ENCODE measurements at regions not wholly inside any gene's neighbourhood (a gene's known extent, or its start where the extent isn't known, plus 50 kb on each side); places are given as distances from the start of the nearest gene placed in this dataset.

DNA sequence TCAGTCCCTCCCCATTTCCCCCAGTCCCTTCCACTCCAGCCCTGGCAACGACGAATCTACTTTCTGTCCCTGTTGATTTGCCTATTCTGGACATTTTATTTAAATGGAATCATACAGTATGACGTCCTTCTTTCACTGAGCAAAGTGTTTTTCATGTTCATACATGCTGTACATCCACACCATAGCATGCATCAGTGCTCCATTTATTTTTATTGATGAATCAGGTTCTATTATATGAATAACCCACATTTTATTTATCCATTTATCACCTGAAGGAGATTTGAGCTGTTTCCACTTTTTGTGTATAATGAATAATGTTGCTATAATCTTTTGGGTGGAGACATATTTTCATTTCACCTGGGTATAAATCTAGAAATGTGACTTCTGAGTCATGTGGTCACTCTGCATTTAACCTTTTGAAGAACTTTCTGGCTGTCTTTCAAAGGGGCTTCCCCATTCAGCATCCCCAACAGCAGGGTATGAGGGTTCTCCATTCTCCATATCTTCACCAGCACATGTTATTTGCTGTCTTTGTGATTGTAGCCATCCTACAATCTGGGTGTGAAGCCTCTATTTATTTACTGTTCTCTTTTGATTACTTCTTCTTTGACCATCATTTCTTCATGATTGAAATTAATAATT is 531.7 kb downstream of the ETS1 start:
- WGBS, 2 experiments (ENCODE audit: insufficient coverage in 1 of 2, insufficient read length in 1 of 2): 93 to 94% methylated on average over 2 to 3 of the region's 3 CpGs
- H3K4me3 Mint-ChIP-seq: no peak overlapping the region

DNA sequence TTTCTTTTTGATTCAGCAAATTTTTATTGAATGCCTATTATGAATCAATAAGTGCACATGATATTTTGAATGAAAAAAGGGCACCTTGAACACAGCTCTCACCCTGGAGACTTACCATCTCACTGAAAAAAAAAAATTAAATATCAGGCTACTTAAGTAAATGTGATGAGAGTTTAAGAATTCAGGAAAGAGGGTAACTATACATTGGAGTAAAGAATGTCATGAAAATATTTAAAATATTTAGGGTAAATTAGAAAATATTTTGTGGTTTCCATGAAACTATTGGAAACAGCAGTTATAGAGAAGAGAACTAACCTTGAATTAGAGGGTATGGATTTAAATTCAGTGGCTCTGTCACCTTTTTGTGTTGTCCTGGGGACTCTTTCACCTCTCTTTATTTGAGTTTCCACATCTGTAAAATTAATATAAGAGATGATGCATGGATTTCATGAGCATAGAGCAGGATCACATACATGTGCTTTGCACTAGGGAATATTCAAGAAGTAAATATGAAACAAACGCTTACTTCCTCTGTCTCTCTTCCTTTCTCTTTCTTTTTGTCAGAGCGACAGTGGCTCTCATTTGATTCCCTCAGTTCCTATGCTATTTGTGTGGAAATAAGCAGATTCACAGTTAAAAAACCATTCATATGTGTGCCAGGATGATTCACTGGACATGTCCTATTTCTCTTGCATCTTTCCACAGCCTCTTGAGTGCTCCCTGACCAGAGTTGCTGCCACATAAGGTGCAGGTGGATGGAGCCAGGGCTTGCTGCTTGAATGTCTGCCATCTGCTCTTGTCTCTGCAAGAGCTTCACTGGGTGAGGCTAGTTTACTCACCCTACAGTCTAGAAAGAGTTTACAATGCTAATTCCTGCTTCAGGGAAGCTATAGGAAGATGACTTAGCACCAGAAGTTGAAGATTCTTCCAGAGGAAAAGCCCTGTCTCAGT is 533.1 kb downstream of the ETS1 start:
- Histone ChIP-seq H3K4me3 (ENCODE audit: low read length) (no peak overlapping the region), H3K27me3 (ENCODE audit: control insufficient read depth, insufficient read depth, low read length, poor library complexity, severe bottlenecking) (no peaks in the 10 kb centered on the region), H3K4me1 (ENCODE audit: control insufficient read depth, insufficient read depth, low read length) (no peaks in the 10 kb centered on the region), H3K9me3 (ENCODE audit: control insufficient read depth, low read length) (no peaks in the 10 kb centered on the region), H3K36me3 (ENCODE audit: control insufficient read depth, insufficient read depth, low read length) (no peaks in the 10 kb centered on the region), H3K27ac (ENCODE audit: low read depth, low read length) (no peak overlapping the region), H3K9ac (ENCODE audit: extremely low read depth, low read length, poor library complexity, severe bottlenecking) (no peak overlapping the region)
- H3K4me1 Mint-ChIP-seq: no peaks in the 10 kb centered on the region
- H3K36me3 Mint-ChIP-seq (ENCODE audit: low read depth): no peaks in the 10 kb centered on the region
- DNase-seq: no peak
- no peak overlapping the region for H3K27ac Mint-ChIP-seq
- H3K27me3 Mint-ChIP-seq (ENCODE audit: insufficient read depth): no peaks in the 10 kb centered on the region
- H3K9me3 Mint-ChIP-seq: no peaks in the 10 kb centered on the region
- TF ChIP-seq, protein P1, sequence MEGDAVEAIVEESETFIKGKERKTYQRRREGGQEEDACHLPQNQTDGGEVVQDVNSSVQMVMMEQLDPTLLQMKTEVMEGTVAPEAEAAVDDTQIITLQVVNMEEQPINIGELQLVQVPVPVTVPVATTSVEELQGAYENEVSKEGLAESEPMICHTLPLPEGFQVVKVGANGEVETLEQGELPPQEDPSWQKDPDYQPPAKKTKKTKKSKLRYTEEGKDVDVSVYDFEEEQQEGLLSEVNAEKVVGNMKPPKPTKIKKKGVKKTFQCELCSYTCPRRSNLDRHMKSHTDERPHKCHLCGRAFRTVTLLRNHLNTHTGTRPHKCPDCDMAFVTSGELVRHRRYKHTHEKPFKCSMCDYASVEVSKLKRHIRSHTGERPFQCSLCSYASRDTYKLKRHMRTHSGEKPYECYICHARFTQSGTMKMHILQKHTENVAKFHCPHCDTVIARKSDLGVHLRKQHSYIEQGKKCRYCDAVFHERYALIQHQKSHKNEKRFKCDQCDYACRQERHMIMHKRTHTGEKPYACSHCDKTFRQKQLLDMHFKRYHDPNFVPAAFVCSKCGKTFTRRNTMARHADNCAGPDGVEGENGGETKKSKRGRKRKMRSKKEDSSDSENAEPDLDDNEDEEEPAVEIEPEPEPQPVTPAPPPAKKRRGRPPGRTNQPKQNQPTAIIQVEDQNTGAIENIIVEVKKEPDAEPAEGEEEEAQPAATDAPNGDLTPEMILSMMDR (conservative IDR thresholded peaks at IDR 0.05): no peak
- 92 to 96% methylated on average over 2 of the region's 2 CpGs for WGBS, 2 experiments (ENCODE audit: insufficient coverage in 1 of 2, insufficient read length in 1 of 2)
- no peak overlapping the region for H3K4me3 Mint-ChIP-seq

More for the DNA sequence above, 531.7 kb downstream of the ETS1 start:
- H3K36me3 ChIP-seq (ENCODE audit: control insufficient read depth, insufficient read depth, low read length): no peaks in the 10 kb centered on the region
- H3K27me3 ChIP-seq (ENCODE audit: control insufficient read depth, insufficient read depth, low read length, poor library complexity, severe bottlenecking): no peaks in the 10 kb centered on the region
- TF ChIP-seq, protein P1 (conservative IDR thresholded peaks at IDR 0.05): no peak
- Mint-ChIP-seq H3K27me3 (ENCODE audit: insufficient read depth) (no peaks in the 10 kb centered on the region), H3K27ac (no peak overlapping the region), H3K9me3 (no peaks in the 10 kb centered on the region), H3K4me1 (no peaks in the 10 kb centered on the region), H3K36me3 (ENCODE audit: low read depth) (no peaks in the 10 kb centered on the region)
- H3K4me1 ChIP-seq (ENCODE audit: control insufficient read depth, insufficient read depth, low read length): no peaks in the 10 kb centered on the region
- no peak overlapping the region for H3K27ac ChIP-seq (ENCODE audit: low read depth, low read length)
- DNase-seq: no peak
- no peak overlapping the region for H3K4me3 ChIP-seq (ENCODE audit: low read length)
- H3K9ac ChIP-seq (ENCODE audit: extremely low read depth, low read length, poor library complexity, severe bottlenecking): no peak overlapping the region
- H3K9me3 ChIP-seq (ENCODE audit: control insufficient read depth, low read length): no peaks in the 10 kb centered on the region

- no peaks in the 10 kb centered on the region for H3K27me3 ChIP-seq (ENCODE audit: control insufficient read depth, insufficient read depth, low read length, poor library complexity, severe bottlenecking)
- no peak overlapping the region for H3K27ac Mint-ChIP-seq
- H3K9me3 Mint-ChIP-seq: no peaks in the 10 kb centered on the region
- no peak for DNase-seq
- H3K36me3 Mint-ChIP-seq (ENCODE audit: low read depth): no peaks in the 10 kb centered on the region
- H3K27me3 Mint-ChIP-seq (ENCODE audit: insufficient read depth): no peaks in the 10 kb centered on the region
- no peak overlapping the region for H3K4me3 Mint-ChIP-seq
- no peaks in the 10 kb centered on the region for H3K36me3 ChIP-seq (ENCODE audit: control insufficient read depth, insufficient read depth, low read length)
- H3K4me3 ChIP-seq (ENCODE audit: low read length): no peak overlapping the region
- 100% methylated on average over 2 of the region's 2 CpGs; no CpG with 5 or more reads in 1 of the 2 experiments for WGBS, 2 experiments (ENCODE audit: insufficient coverage in 1 of 2, insufficient read length in 1 of 2)
- no peaks in the 10 kb centered on the region for H3K9me3 ChIP-seq (ENCODE audit: control insufficient read depth, low read length)
- TF ChIP-seq, protein P1 (conservative IDR thresholded peaks at IDR 0.05): no peak
- H3K27ac ChIP-seq (ENCODE audit: low read depth, low read length): no peak overlapping the region
- no peak overlapping the region for H3K9ac ChIP-seq (ENCODE audit: extremely low read depth, low read length, poor library complexity, severe bottlenecking)
- no peaks in the 10 kb centered on the region for H3K4me1 ChIP-seq (ENCODE audit: control insufficient read depth, insufficient read depth, low read length)
- H3K4me1 Mint-ChIP-seq: no peaks in the 10 kb centered on the region
Observed at GRCh38 chr11:128052912-128053641, 534.3 kb downstream of the ETS1 start.
